ENCODE measurements at regions not wholly inside any gene's neighbourhood (a gene's known extent, or its start where the extent isn't known, plus 50 kb on each side); places are given as distances from the start of the nearest gene placed in this dataset.
"Not testable (repeated sequence)": the region's sequence is repeated elsewhere in the genome, so short reads cannot be mapped to it uniquely, and the experiment has no call there.

- Histone ChIP-seq H3K36me3 (ENCODE audit: control insufficient read depth, insufficient read depth, low read length, severe bottlenecking) (no peaks in the 10 kb centered on the region), H3K27me3 (replicated peaks; ENCODE audit: control insufficient read depth, insufficient read depth, low read length) (no peaks in the 10 kb centered on the region), H3K4me3 (ENCODE audit: low read length) (no peak overlapping the region), H3K9me3 (ENCODE audit: control insufficient read depth, low read length) (peaks cover 3% of the 10 kb centered on the region), H3K9ac (ENCODE audit: low read length) (no peak overlapping the region), H3K4me1 (ENCODE audit: control insufficient read depth, insufficient read depth, low read length) (no peaks in the 10 kb centered on the region)
- peak; percentile 38 for DNase-seq (ENCODE audit: low read depth)
Observed at GRCh38 chr14:30069536-30069935, 141.9 kb upstream of the PRKD1 start.

GRCh38 chr14:30072454-30072853 lies 144.8 kb upstream of the PRKD1 start:
- not testable (repeated sequence) for DNase-seq (ENCODE audit: low read depth); H3K4me1 ChIP-seq (ENCODE audit: control insufficient read depth, insufficient read depth, low read length); H3K4me3 ChIP-seq (ENCODE audit: low read length); H3K9me3 ChIP-seq (ENCODE audit: control insufficient read depth, low read length); H3K9ac ChIP-seq (ENCODE audit: low read length); H3K36me3 ChIP-seq (ENCODE audit: control insufficient read depth, insufficient read depth, low read length, severe bottlenecking); H3K27me3 ChIP-seq (replicated peaks; ENCODE audit: control insufficient read depth, insufficient read depth, low read length)

GRCh38 chr14:30077946-30078345 lies 150.3 kb upstream of the PRKD1 start:
- Histone ChIP-seq H3K27me3 (replicated peaks; ENCODE audit: control insufficient read depth, insufficient read depth, low read length) (no peaks in the 10 kb centered on the region), H3K36me3 (ENCODE audit: control insufficient read depth, insufficient read depth, low read length, severe bottlenecking) (no peaks in the 10 kb centered on the region), H3K4me3 (ENCODE audit: low read length) (no peak overlapping the region), H3K4me1 (ENCODE audit: control insufficient read depth, insufficient read depth, low read length) (no peaks in the 10 kb centered on the region), H3K9ac (ENCODE audit: low read length) (no peak overlapping the region), H3K9me3 (ENCODE audit: control insufficient read depth, low read length) (no peaks in the 10 kb centered on the region)
- DNase-seq (ENCODE audit: low read depth) = peak; percentile 71

- no peak overlapping the region for H3K4me3 ChIP-seq (ENCODE audit: low read length)
- no peak for DNase-seq (ENCODE audit: low read depth)
- no peaks in the 10 kb centered on the region for H3K36me3 ChIP-seq (ENCODE audit: control insufficient read depth, insufficient read depth, low read length, severe bottlenecking)
- H3K9ac ChIP-seq (ENCODE audit: low read length) = no peak overlapping the region
- H3K9me3 ChIP-seq (ENCODE audit: control insufficient read depth, low read length) = no peaks in the 10 kb centered on the region
- H3K4me1 ChIP-seq (ENCODE audit: control insufficient read depth, insufficient read depth, low read length) = no peaks in the 10 kb centered on the region
- no peaks in the 10 kb centered on the region for H3K27me3 ChIP-seq (replicated peaks; ENCODE audit: control insufficient read depth, insufficient read depth, low read length)
Observed at GRCh38 chr14:30078811-30079402, 151.3 kb upstream of the PRKD1 start.

- DNase-seq (ENCODE audit: low read depth) = no peak
- Histone ChIP-seq H3K4me1 (ENCODE audit: control insufficient read depth, insufficient read depth, low read length) (no peaks in the 10 kb centered on the region), H3K27me3 (replicated peaks; ENCODE audit: control insufficient read depth, insufficient read depth, low read length) (no peaks in the 10 kb centered on the region), H3K9ac (ENCODE audit: low read length) (no peak overlapping the region), H3K4me3 (ENCODE audit: low read length) (no peak overlapping the region), H3K36me3 (ENCODE audit: control insufficient read depth, insufficient read depth, low read length, severe bottlenecking) (no peaks in the 10 kb centered on the region), H3K9me3 (ENCODE audit: control insufficient read depth, low read length) (peaks cover 3% of the 10 kb centered on the region)
Observed at GRCh38 chr14:30082486-30082885, 154.8 kb upstream of the PRKD1 start.

- Histone ChIP-seq H3K9me3 (ENCODE audit: control insufficient read depth, low read length) (peaks cover 19% of the 10 kb centered on the region), H3K27me3 (replicated peaks; ENCODE audit: control insufficient read depth, insufficient read depth, low read length) (no peaks in the 10 kb centered on the region), H3K36me3 (ENCODE audit: control insufficient read depth, insufficient read depth, low read length, severe bottlenecking) (no peaks in the 10 kb centered on the region), H3K4me1 (ENCODE audit: control insufficient read depth, insufficient read depth, low read length) (no peaks in the 10 kb centered on the region), H3K4me3 (ENCODE audit: low read length) (no peak overlapping the region), H3K9ac (ENCODE audit: low read length) (no peak overlapping the region)
- no peak for DNase-seq (ENCODE audit: low read depth)
Observed at GRCh38 chr14:30084811-30085210, 157.2 kb upstream of the PRKD1 start.

GRCh38 chr14:30085943-30086342 lies 158.3 kb upstream of the PRKD1 start:
- H3K9me3 ChIP-seq (ENCODE audit: control insufficient read depth, low read length) = peaks cover 19% of the 10 kb centered on the region
- no peak overlapping the region for H3K9ac ChIP-seq (ENCODE audit: low read length)
- H3K4me1 ChIP-seq (ENCODE audit: control insufficient read depth, insufficient read depth, low read length) = no peaks in the 10 kb centered on the region
- H3K36me3 ChIP-seq (ENCODE audit: control insufficient read depth, insufficient read depth, low read length, severe bottlenecking) = no peaks in the 10 kb centered on the region
- no peak overlapping the region for H3K4me3 ChIP-seq (ENCODE audit: low read length)
- no peak for DNase-seq (ENCODE audit: low read depth)
- no peaks in the 10 kb centered on the region for H3K27me3 ChIP-seq (replicated peaks; ENCODE audit: control insufficient read depth, insufficient read depth, low read length)

- H3K4me1 ChIP-seq (ENCODE audit: control insufficient read depth, insufficient read depth, low read length) = no peaks in the 10 kb centered on the region
- peak overlapping the region; percentile 4 for H3K4me3 ChIP-seq (ENCODE audit: low read length)
- H3K9ac ChIP-seq (ENCODE audit: low read length) = no peak overlapping the region
- no peaks in the 10 kb centered on the region for H3K27me3 ChIP-seq (replicated peaks; ENCODE audit: control insufficient read depth, insufficient read depth, low read length)
- no peaks in the 10 kb centered on the region for H3K36me3 ChIP-seq (ENCODE audit: control insufficient read depth, insufficient read depth, low read length, severe bottlenecking)
- DNase-seq (ENCODE audit: low read depth) = no peak
- peaks cover 30% of the 10 kb centered on the region for H3K9me3 ChIP-seq (ENCODE audit: control insufficient read depth, low read length)
Observed at GRCh38 chr14:30088620-30089019, 161.0 kb upstream of the PRKD1 start.

- Histone ChIP-seq H3K4me3 (ENCODE audit: low read length) (no peak overlapping the region), H3K27me3 (replicated peaks; ENCODE audit: control insufficient read depth, insufficient read depth, low read length) (no peaks in the 10 kb centered on the region), H3K4me1 (ENCODE audit: control insufficient read depth, insufficient read depth, low read length) (no peaks in the 10 kb centered on the region), H3K36me3 (ENCODE audit: control insufficient read depth, insufficient read depth, low read length, severe bottlenecking) (no peaks in the 10 kb centered on the region), H3K9me3 (ENCODE audit: control insufficient read depth, low read length) (peaks cover 4% of the 10 kb centered on the region), H3K9ac (ENCODE audit: low read length) (no peak overlapping the region)
- DNase-seq (ENCODE audit: low read depth) = peak; percentile 62
Observed at GRCh38 chr14:30108975-30109700, 181.5 kb upstream of the PRKD1 start.

GRCh38 chr14:30114051-30114450 lies 186.4 kb upstream of the PRKD1 start:
- Histone ChIP-seq H3K9ac (ENCODE audit: low read length) (no peak overlapping the region), H3K27me3 (replicated peaks; ENCODE audit: control insufficient read depth, insufficient read depth, low read length) (no peaks in the 10 kb centered on the region), H3K4me1 (ENCODE audit: control insufficient read depth, insufficient read depth, low read length) (no peaks in the 10 kb centered on the region), H3K4me3 (ENCODE audit: low read length) (no peak overlapping the region), H3K9me3 (ENCODE audit: control insufficient read depth, low read length) (no peaks in the 10 kb centered on the region), H3K36me3 (ENCODE audit: control insufficient read depth, insufficient read depth, low read length, severe bottlenecking) (no peaks in the 10 kb centered on the region)
- DNase-seq (ENCODE audit: low read depth) = peak; percentile 8

GRCh38 chr14:30115756-30116155 lies 188.1 kb upstream of the PRKD1 start:
- DNase-seq (ENCODE audit: low read depth) = no peak
- H3K36me3 ChIP-seq (ENCODE audit: control insufficient read depth, insufficient read depth, low read length, severe bottlenecking) = no peaks in the 10 kb centered on the region
- H3K27me3 ChIP-seq (replicated peaks; ENCODE audit: control insufficient read depth, insufficient read depth, low read length) = no peaks in the 10 kb centered on the region
- no peak overlapping the region for H3K9ac ChIP-seq (ENCODE audit: low read length)
- no peaks in the 10 kb centered on the region for H3K4me1 ChIP-seq (ENCODE audit: control insufficient read depth, insufficient read depth, low read length)
- H3K4me3 ChIP-seq (ENCODE audit: low read length) = no peak overlapping the region
- no peaks in the 10 kb centered on the region for H3K9me3 ChIP-seq (ENCODE audit: control insufficient read depth, low read length)
